BLaER1 treated with 17β-estradiol and CSF1 and Interleukin-3, amounts not matched to agents 10 nM and 100 nM (cell line): ENCODE measurements at regions not wholly inside any gene's neighbourhood (a gene's known extent, or its start where the extent isn't known, plus 50 kb on each side); places are given as distances from the start of the nearest gene placed in this dataset.

ENCODE experiments used
- H3K27ac ChIP-seq, 11 experiments: shearing (Covaris generic); formaldehyde crosslinking; 2 replicates each; pipeline ENCODE4 v1.8.1; 2022
- H3K27me3 ChIP-seq, 11 experiments: shearing (Covaris generic); formaldehyde crosslinking; 2 replicates each; pipeline ENCODE4 v1.8.1; 2022
- H3K36me3 ChIP-seq, 11 experiments: shearing (Covaris generic); formaldehyde crosslinking; 2 replicates each; pipeline ENCODE4 v1.8.1; 2022
- H3K4me1 ChIP-seq, 10 experiments: shearing (Covaris generic); formaldehyde crosslinking; 2 replicates each; pipeline ENCODE4 v1.8.1; 2022
- H3K4me2 ChIP-seq, 11 experiments: shearing (Covaris generic); formaldehyde crosslinking; 2 replicates each; pipeline ENCODE4 v1.8.1; 2022
- H3K4me3 ChIP-seq, 10 experiments: shearing (Covaris generic); formaldehyde crosslinking; 2 replicates each; pipeline ENCODE4 v1.8.1; 2022
- H3K9ac ChIP-seq, 11 experiments: shearing (Covaris generic); formaldehyde crosslinking; 2 replicates each; pipeline ENCODE4 v1.8.1; 2022
- H3K9me3 ChIP-seq, 11 experiments: shearing (Covaris generic); formaldehyde crosslinking; replicated peaks in 1 of 11; 2 replicates each; pipeline ENCODE4 v1.8.1; 2022
- H4K20me1 ChIP-seq, 11 experiments: shearing (Covaris generic); formaldehyde crosslinking; 2 replicates each; pipeline ENCODE4 v1.8.1; 2022
- Cebpa-rat ChIP-seq, 11 experiments: shearing (Covaris generic); IDR thresholded peaks; 2 replicates each; pipeline ENCODE4 v1.8.1; 2022

DNA sequence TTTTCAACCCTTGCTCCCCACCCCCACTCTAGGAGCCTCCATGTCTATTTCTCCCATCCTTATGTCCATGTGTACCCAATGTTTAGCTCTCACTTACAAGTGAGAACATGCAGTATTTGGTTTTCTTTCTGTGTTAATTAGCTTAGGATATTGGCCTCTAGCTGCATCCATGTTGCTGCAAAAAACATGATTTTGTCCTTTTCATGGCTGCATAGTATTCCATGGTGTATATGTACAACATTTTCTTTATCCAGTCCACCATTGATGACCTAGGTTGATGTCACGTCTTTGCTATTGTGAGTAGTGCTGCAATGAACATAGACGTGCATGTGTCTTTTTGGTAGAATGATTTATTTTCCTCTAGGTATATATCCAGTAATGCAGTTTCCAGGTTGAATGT is 472.8 kb downstream of the ZNF674 start:
- Histone ChIP-seq H3K9me3 (peaks cover 0 to 8% (median 0%) of the 10 kb centered on the region in 11 experiments; a peak in 3 of 22 replicates), H3K4me2 (no peak overlapping the region), H3K27me3 (no peaks in the 10 kb centered on the region), H4K20me1 (no peaks in the 10 kb centered on the region), H3K9ac (no peak overlapping the region), H3K27ac (no peak overlapping the region), H3K36me3 (no peaks in the 10 kb centered on the region), H3K4me1 (no peaks in the 10 kb centered on the region), H3K4me3 (no peak overlapping the region)
- TF ChIP-seq Cebpa-rat (IDR thresholded peaks at IDR 0.05): no peak

DNA sequence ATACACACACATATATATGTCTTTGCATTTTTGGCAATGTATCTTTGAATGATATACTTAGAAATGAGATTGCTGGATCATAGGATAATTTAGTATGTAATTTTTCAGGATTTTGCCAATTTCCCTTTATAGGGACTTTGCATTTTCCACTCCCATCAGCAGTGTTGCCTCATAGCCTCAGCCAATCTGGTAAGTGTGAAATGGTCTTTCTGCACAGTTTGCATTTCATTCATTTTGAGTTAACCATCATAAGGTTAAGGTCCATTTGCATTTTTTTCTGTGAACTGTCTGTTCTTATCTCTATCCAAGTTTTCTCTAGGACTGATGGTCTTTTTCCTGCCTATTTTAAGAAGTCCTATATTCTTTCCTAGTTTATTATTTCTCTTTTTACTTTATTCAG is 474.8 kb downstream of the ZNF674 start:
- H3K27ac ChIP-seq: no peak overlapping the region
- H3K9ac ChIP-seq: no peak overlapping the region
- no peak for TF ChIP-seq Cebpa-rat (IDR thresholded peaks at IDR 0.05)
- no peak overlapping the region for H3K4me2 ChIP-seq
- H3K27me3 ChIP-seq: no peaks in the 10 kb centered on the region
- H3K9me3 ChIP-seq: peaks cover 0 to 24% (median 0%) of the 10 kb centered on the region in 11 experiments; a peak in 6 of 22 replicates
- H3K4me1 ChIP-seq: no peaks in the 10 kb centered on the region
- no peak overlapping the region for H3K4me3 ChIP-seq
- H4K20me1 ChIP-seq: no peaks in the 10 kb centered on the region
- no peaks in the 10 kb centered on the region for H3K36me3 ChIP-seq

DNA sequence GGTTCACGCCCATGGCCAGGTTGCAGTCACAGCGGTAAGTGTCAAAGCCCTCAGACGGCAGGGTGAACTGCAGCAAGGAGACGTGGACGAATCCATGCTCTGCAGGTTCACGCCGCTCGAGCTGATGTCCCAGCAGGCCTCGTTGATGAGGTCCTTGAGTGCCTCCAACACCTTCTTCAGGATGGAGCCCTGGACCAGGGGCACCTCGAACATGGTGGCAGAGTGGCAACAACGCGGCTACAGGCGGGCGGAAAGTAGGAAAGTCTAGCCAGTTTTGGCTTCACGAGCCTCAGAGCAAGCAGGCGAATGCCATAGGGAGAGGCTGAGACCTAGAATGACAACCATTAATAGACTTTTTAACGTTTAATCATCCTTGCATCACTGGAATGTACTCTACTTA is 485.9 kb downstream of the ZNF674 start:
- Histone ChIP-seq H3K4me2 (no peak overlapping the region), H3K36me3 (no peaks in the 10 kb centered on the region), H3K4me1 (no peaks in the 10 kb centered on the region), H3K27me3 (no peaks in the 10 kb centered on the region), H3K27ac (no peak overlapping the region), H3K4me3 (no peak overlapping the region), H4K20me1 (no peaks in the 10 kb centered on the region), H3K9me3 (peaks cover 5 to 24% (median 10%) of the 10 kb centered on the region in 11 experiments; a peak in 7 of 22 replicates), H3K9ac (no peak overlapping the region)
- TF ChIP-seq Cebpa-rat (IDR thresholded peaks at IDR 0.05): no peak

GRCh38 chrX:46044486-46044885 is 500.7 kb downstream of the ZNF674 start:
- no peak for TF ChIP-seq Cebpa-rat (IDR thresholded peaks at IDR 0.05)
- Histone ChIP-seq H3K27me3 (no peaks in the 10 kb centered on the region), H3K9ac (no peak overlapping the region)

DNA sequence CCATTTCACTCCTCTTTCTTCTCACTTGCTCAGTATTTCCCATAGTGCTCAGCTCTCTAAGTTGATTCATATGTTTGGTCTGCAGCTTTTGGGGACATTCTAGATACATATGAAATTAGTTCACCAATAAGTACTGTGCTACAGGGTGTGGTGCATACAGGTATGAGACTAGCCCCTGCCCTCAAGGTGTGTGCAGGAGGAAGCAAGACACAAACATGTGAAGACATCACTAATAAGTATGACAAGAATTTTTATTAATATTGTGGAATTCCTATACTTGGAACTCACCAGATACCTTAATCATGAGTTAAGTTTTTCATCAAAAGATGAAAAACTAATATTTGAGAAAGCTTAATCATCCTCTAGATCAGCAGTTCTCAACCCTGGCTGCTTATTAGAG is 505.2 kb downstream of the ZNF674 start:
- peaks cover 15 to 33% (median 25%) of the 10 kb centered on the region in 10 experiments for H3K4me1 ChIP-seq
- H3K27me3 ChIP-seq: no peaks in the 10 kb centered on the region
- H3K9ac ChIP-seq: no peak overlapping the region
- H4K20me1 ChIP-seq: no peaks in the 10 kb centered on the region
- no peak for TF ChIP-seq Cebpa-rat (IDR thresholded peaks at IDR 0.05)
- peaks cover 34 to 39% (median 35%) of the 10 kb centered on the region in 11 experiments for H3K9me3 ChIP-seq
- no peak overlapping the region for H3K27ac ChIP-seq
- H3K36me3 ChIP-seq: 0 out of 22 replicates have a peak, but pooled peaks cover 0 to 4% (median 0%) of the 10 kb centered on the region in 11 experiments
- 0 out of 20 replicates have a peak overlapping the region, but pooled peaks of 1 of the 10 experiments have one; percentile 12 for H3K4me3 ChIP-seq
- peak overlapping the region; percentile 21 to 46 (median 38); a peak in 20 of 22 replicates for H3K4me2 ChIP-seq

More at GRCh38 chrX:46044486-46044885, 500.7 kb downstream of the ZNF674 start:
- Histone ChIP-seq H3K36me3 (0 out of 22 replicates have a peak, but pooled peaks cover 0 to 4% (median 0%) of the 10 kb centered on the region in 11 experiments), H4K20me1 (no peaks in the 10 kb centered on the region), H3K4me2 (no peak overlapping the region), H3K4me3 (no peak overlapping the region), H3K4me1 (peaks cover 5 to 19% (median 6%) of the 10 kb centered on the region in 10 experiments), H3K9me3 (peaks cover 23 to 38% (median 25%) of the 10 kb centered on the region in 11 experiments), H3K27ac (no peak overlapping the region)

DNA sequence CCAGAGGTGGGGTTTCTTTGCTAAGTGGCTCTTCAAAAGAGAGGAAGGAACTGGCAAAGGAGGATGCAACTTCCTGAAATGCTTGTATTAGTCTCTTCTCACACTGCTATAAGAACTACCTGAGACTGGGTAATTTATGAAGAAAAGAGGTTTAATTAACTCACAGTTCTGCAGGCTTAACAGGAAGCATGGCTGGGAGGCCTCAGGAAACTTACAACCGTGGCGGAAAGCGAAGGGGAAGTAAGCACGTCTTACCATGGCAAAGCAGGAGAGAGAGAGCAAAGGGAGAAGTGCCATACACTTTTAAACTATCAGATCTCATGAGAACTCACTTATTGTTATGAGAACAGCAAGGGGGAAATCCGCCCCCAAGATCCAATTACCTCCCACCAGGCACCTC is 505.7 kb downstream of the ZNF674 start:
- peaks cover 34 to 39% (median 35%) of the 10 kb centered on the region in 11 experiments for H3K9me3 ChIP-seq
- H3K9ac ChIP-seq: no peak overlapping the region
- peak overlapping the region; percentile 21 to 46 (median 38); a peak in 21 of 22 replicates for H3K4me2 ChIP-seq
- H3K36me3 ChIP-seq: 0 out of 22 replicates have a peak, but pooled peaks cover 0 to 4% (median 0%) of the 10 kb centered on the region in 11 experiments
- H3K4me3 ChIP-seq: 0 out of 20 replicates have a peak overlapping the region, but pooled peaks of 1 of the 10 experiments have one; percentile 12
- H3K27me3 ChIP-seq: no peaks in the 10 kb centered on the region
- H4K20me1 ChIP-seq: no peaks in the 10 kb centered on the region
- H3K27ac ChIP-seq: no peak overlapping the region
- H3K4me1 ChIP-seq: peaks cover 15 to 33% (median 25%) of the 10 kb centered on the region in 10 experiments
- no peak for TF ChIP-seq Cebpa-rat (IDR thresholded peaks at IDR 0.05)

DNA sequence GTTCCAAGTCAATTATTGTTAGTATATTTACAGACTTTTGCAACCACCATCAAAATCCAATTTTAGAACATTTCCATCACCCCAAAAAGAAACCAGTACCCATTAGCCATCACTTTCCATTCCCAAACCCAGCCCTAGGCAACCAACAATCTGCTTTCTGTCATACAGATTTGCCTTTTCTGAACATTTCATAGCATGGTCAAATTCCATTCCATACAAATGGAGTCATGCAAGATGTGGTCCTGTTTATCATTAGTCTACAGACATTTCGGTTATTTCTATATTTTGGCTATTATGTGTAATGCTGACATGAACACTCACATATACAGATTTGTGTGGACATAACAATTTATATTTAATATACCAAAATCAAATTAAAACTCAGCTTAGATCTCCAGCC is 508.7 kb downstream of the ZNF674 start:
- Histone ChIP-seq H3K27ac (no peak overlapping the region), H3K9me3 (peaks cover 28 to 40% (median 31%) of the 10 kb centered on the region in 11 experiments), H3K4me2 (no peak overlapping the region), H3K9ac (no peak overlapping the region), H3K36me3 (0 out of 22 replicates have a peak, but pooled peaks cover 0 to 4% (median 0%) of the 10 kb centered on the region in 11 experiments), H3K4me3 (no peak overlapping the region), H3K4me1 (peaks cover 15 to 33% (median 25%) of the 10 kb centered on the region in 10 experiments), H4K20me1 (no peaks in the 10 kb centered on the region), H3K27me3 (no peaks in the 10 kb centered on the region)
- no peak for TF ChIP-seq Cebpa-rat (IDR thresholded peaks at IDR 0.05)

DNA sequence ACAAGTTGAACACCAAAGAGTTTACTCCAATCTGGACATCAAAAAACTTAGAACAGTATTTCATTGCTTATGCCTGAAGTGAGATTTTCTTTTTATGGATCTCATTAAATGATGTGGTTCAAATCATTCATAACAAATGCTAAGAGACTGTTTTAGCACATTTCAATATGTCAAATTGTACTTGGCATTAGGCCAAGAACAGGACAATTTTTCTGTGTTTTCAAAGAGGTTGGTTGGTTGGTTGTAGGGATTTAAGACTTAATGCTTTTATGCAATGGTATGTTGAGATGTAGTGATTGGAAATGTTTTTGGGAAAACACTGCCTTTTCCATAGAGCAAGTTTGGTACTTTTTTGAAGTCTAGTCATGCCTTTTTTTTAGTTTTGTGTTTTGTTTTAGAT is 510.4 kb downstream of the ZNF674 start:
- peaks cover 12 to 24% (median 14%) of the 10 kb centered on the region in 11 experiments; a peak in 21 of 22 replicates for H3K9me3 ChIP-seq
- no peaks in the 10 kb centered on the region for H3K27me3 ChIP-seq
- no peak overlapping the region for H3K27ac ChIP-seq
- no peak overlapping the region for H3K4me3 ChIP-seq
- H3K36me3 ChIP-seq: no peaks in the 10 kb centered on the region
- H4K20me1 ChIP-seq: no peaks in the 10 kb centered on the region
- H3K9ac ChIP-seq: no peak overlapping the region
- peaks cover 13 to 30% (median 20%) of the 10 kb centered on the region in 10 experiments for H3K4me1 ChIP-seq
- TF ChIP-seq Cebpa-rat (IDR thresholded peaks at IDR 0.05): no peak
- no peak overlapping the region for H3K4me2 ChIP-seq

DNA sequence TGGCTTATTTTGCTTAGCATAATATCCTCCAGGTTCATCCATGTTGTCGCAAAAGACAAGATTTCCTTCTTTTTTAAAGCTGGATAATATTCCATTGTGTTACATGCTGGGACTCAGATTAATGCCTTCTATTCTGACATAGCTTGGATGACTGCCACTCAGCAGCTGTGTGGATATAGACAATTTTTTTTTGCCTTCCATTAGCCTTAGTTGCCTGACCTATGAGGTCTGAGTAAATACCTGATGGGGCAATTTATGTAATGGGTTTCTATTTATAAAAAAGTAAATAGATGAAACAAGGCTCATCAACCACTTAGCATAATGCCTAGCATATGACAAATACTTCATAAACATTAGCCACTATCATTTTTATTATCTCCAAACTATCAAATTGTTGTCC is 515.4 kb downstream of the ZNF674 start:
- no peak overlapping the region for H3K4me3 ChIP-seq
- H3K4me2 ChIP-seq: no peak overlapping the region
- no peak for TF ChIP-seq Cebpa-rat (IDR thresholded peaks at IDR 0.05)
- no peaks in the 10 kb centered on the region for H3K36me3 ChIP-seq
- no peak overlapping the region for H3K9ac ChIP-seq
- no peak overlapping the region for H3K27ac ChIP-seq
- H3K9me3 ChIP-seq: peaks cover 0 to 6% (median 2%) of the 10 kb centered on the region in 11 experiments; a peak in 4 of 22 replicates
- H3K4me1 ChIP-seq: no peaks in the 10 kb centered on the region
- H3K27me3 ChIP-seq: no peaks in the 10 kb centered on the region
- H4K20me1 ChIP-seq: no peaks in the 10 kb centered on the region

GRCh38 chrX:46016296-46016695 is 528.9 kb downstream of the ZNF674 start:
- no peaks in the 10 kb centered on the region for H3K9me3 ChIP-seq
- no peaks in the 10 kb centered on the region for H3K4me1 ChIP-seq
- H4K20me1 ChIP-seq: no peaks in the 10 kb centered on the region
- no peak for TF ChIP-seq Cebpa-rat (IDR thresholded peaks at IDR 0.05)
- H3K27ac ChIP-seq: no peak overlapping the region
- no peaks in the 10 kb centered on the region; a peak in 1 of 22 replicates for H3K27me3 ChIP-seq
- no peak overlapping the region for H3K4me2 ChIP-seq
- H3K4me3 ChIP-seq: no peak overlapping the region
- no peaks in the 10 kb centered on the region for H3K36me3 ChIP-seq
- no peak overlapping the region for H3K9ac ChIP-seq
